Skin epidermis (tissue), 12 donors: ENCODE measurements at regions not wholly inside any gene's neighbourhood (a gene's known extent, or its start where the extent isn't known, plus 50 kb on each side); places are given as distances from the start of the nearest gene placed in this dataset.

ENCODE experiments used
- H3K27ac ChIP-seq, 21 experiments: fragments of 200-600 bp; sonication (generic) in 11 of 21; one replicate each; pipeline ENCODE4 v1.5.0; 2020; ENCODE audit warnings: mild to moderate bottlenecking in 3 of 21, inconsistent platforms in 2 of 21, moderate library complexity in 2 of 21
- H3K4me3 ChIP-seq, 7 experiments: fragments of 200-600 bp; sonication (generic) in 2 of 7; one replicate each; pipeline ENCODE4 v1.5.0; 2020; ENCODE audit warnings: inconsistent platforms in 2 of 7, mild to moderate bottlenecking in 2 of 7, moderate library complexity in 1 of 7

GRCh38 chr21:19695796-19696195, 1292.2 kb upstream of the TMPRSS15 start:
- Histone ChIP-seq H3K4me3 (no peak overlapping the region), H3K27ac (no peak overlapping the region)

- Histone ChIP-seq H3K4me3 (no peak overlapping the region), H3K27ac (no peak overlapping the region)
Measured at GRCh38 chr21:19700476-19700875, 1296.9 kb upstream of the TMPRSS15 start.

- Histone ChIP-seq H3K4me3 (no peak overlapping the region), H3K27ac (no peak overlapping the region)
Measured at GRCh38 chr21:19702726-19703125, 1295.5 kb upstream of the NCAM2 start.

- Histone ChIP-seq H3K27ac (no peak overlapping the region), H3K4me3 (no peak overlapping the region)
Measured at GRCh38 chr21:19704832-19705231, 1293.4 kb upstream of the NCAM2 start.

- H3K4me3 ChIP-seq = no peak overlapping the region
- H3K27ac ChIP-seq = no peak overlapping the region
Measured at GRCh38 chr21:19712441-19712840, 1285.8 kb upstream of the NCAM2 start.

- H3K27ac ChIP-seq = no peak overlapping the region
- H3K4me3 ChIP-seq = no peak overlapping the region
Measured at GRCh38 chr21:19713313-19713712, 1284.9 kb upstream of the NCAM2 start.

GRCh38 chr21:19724081-19724480, 1274.1 kb upstream of the NCAM2 start:
- Histone ChIP-seq H3K4me3 (no peak overlapping the region), H3K27ac (no peak overlapping the region)

GRCh38 chr21:19731251-19731650, 1267.0 kb upstream of the NCAM2 start:
- Histone ChIP-seq H3K4me3 (no peak overlapping the region), H3K27ac (no peak overlapping the region)

GRCh38 chr21:19759836-19760235, 1238.4 kb upstream of the NCAM2 start:
- H3K27ac ChIP-seq = no peak overlapping the region
- H3K4me3 ChIP-seq = no peak overlapping the region

GRCh38 chr21:19767546-19767945, 1230.7 kb upstream of the NCAM2 start:
- Histone ChIP-seq H3K27ac (no peak overlapping the region), H3K4me3 (no peak overlapping the region)

- H3K27ac ChIP-seq = no peak overlapping the region
- H3K4me3 ChIP-seq = no peak overlapping the region
Measured at GRCh38 chr21:19771881-19772280, 1226.3 kb upstream of the NCAM2 start.

- Histone ChIP-seq H3K27ac (no peak overlapping the region), H3K4me3 (no peak overlapping the region)
Measured at GRCh38 chr21:19776076-19776475, 1222.1 kb upstream of the NCAM2 start.

GRCh38 chr21:19781881-19782652, 1216.1 kb upstream of the NCAM2 start:
- no peak overlapping the region for H3K27ac ChIP-seq
- H3K4me3 ChIP-seq = no peak overlapping the region

- no peak overlapping the region for H3K4me3 ChIP-seq
- no peak overlapping the region for H3K27ac ChIP-seq
Measured at GRCh38 chr21:19785941-19786340, 1212.3 kb upstream of the NCAM2 start.

GRCh38 chr21:19792004-19792403, 1206.2 kb upstream of the NCAM2 start:
- no peak overlapping the region for H3K4me3 ChIP-seq
- no peak overlapping the region for H3K27ac ChIP-seq

- H3K27ac ChIP-seq = no peak overlapping the region
- H3K4me3 ChIP-seq = no peak overlapping the region
Measured at GRCh38 chr21:19807201-19807600, 1191.0 kb upstream of the NCAM2 start.

- H3K27ac ChIP-seq = no peak overlapping the region
- no peak overlapping the region for H3K4me3 ChIP-seq
Measured at GRCh38 chr21:19810779-19811178, 1187.4 kb upstream of the NCAM2 start.

GRCh38 chr21:19830446-19830845, 1167.8 kb upstream of the NCAM2 start:
- Histone ChIP-seq H3K27ac (no peak overlapping the region), H3K4me3 (no peak overlapping the region)

GRCh38 chr21:19832551-19832950, 1165.7 kb upstream of the NCAM2 start:
- H3K27ac ChIP-seq = no peak overlapping the region
- no peak overlapping the region for H3K4me3 ChIP-seq

- H3K27ac ChIP-seq = no peak overlapping the region
- no peak overlapping the region for H3K4me3 ChIP-seq
Measured at GRCh38 chr21:19833082-19833481, 1165.1 kb upstream of the NCAM2 start.

- H3K27ac ChIP-seq = no peak overlapping the region
- H3K4me3 ChIP-seq = no peak overlapping the region
Measured at GRCh38 chr21:19842601-19843000, 1155.6 kb upstream of the NCAM2 start.

GRCh38 chr21:19844334-19844733, 1153.9 kb upstream of the NCAM2 start:
- no peak overlapping the region for H3K27ac ChIP-seq
- H3K4me3 ChIP-seq = no peak overlapping the region
